ENCODE measurements at regions not wholly inside any gene's neighbourhood (a gene's known extent, or its start where the extent isn't known, plus 50 kb on each side); places are given as distances from the start of the nearest gene placed in this dataset.
"Not testable (repeated sequence)": the region's sequence is repeated elsewhere in the genome, so short reads cannot be mapped to it uniquely, and the experiment has no call there.

DNA sequence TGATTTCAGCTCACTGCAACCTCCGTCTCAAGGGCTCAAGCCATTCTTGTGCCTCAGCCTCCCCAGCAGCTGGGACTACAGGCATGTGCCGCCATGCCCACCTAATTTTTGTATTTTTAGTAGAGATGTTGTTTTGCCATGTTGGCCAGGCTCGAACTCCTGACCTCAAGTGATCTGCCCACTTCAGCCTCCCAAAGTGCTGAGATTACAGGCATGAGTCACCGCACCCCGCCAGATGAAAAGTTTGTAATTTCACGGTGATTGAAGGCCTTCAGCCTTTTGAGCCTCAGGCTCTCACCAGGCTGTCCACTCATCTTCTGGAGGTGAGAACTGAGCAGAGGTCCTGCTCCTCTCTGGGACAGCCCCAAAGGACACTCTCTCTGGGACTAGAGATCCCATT lies 103.2 kb downstream of the HIF1AN start:
- not testable (repeated sequence) for DNase-seq (ENCODE audit: low read depth)

GRCh38 chr10:100642295-100642994 lies 102.9 kb upstream of the PAX2 start:
- no peak for DNase-seq (ENCODE audit: low read depth)

DNA sequence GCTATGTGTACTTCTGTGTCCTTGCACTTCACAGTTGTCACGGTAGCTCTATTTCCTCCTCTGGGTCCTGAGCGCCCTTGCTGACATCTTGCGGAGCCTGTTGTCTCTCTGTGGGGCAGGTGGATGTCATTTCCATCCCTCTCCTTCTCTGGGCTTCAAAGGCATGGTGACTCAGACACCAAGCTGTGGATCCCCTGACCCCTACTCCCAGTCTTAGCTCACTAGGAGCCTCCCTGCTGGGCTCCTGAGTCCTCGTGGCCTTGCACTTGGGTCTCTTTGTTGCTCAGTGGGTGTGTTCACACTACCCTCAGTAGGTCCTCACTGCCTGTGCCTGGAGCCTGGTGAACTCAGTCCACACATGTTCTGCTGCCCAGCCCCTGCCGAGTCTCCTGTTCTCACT lies 100.3 kb upstream of the PAX2 start:
- DNase-seq (ENCODE audit: low read depth) = no peak

DNA sequence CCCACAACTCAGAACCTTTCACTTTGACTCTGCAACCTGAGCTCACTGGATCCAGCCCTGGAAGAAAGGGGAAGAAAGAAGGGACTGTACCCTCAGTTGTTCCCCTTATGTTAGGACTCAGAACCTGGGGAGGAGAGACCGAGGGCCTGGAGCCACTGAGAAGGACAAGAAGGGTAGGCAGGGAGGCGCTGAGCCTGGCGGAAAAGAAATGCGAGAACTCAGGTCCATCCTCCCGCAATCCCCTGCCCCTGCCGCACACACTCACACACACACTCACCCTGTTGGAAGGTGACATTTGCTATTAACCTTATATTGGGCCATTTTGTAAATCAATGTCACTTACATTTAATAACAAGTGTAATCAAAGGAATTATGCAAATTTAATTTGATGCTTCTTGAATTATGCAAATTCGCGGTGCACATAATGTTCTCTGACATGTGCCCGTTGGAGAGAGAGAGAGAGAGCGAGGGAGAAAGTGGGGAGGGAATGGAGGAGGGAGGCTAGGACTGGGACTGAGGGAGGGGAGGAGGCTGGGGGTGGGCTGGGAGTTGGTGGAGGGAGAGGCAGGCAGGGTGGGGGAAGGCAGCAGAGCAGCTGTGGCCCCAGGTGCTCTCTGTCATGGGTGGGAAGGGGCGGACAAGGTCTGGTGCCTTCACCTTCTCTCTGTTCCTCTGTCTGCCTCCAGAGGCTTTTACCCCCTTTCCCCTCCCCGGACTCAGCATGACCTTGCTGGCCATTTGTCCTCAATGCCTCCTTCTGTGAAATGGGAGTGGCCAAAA lies 99.6 kb upstream of the PAX2 start:
- DNase-seq (ENCODE audit: low read depth) = no peak

GRCh38 chr10:100647928-100648327 lies 97.5 kb upstream of the PAX2 start:
- DNase-seq (ENCODE audit: low read depth) = no peak

DNA sequence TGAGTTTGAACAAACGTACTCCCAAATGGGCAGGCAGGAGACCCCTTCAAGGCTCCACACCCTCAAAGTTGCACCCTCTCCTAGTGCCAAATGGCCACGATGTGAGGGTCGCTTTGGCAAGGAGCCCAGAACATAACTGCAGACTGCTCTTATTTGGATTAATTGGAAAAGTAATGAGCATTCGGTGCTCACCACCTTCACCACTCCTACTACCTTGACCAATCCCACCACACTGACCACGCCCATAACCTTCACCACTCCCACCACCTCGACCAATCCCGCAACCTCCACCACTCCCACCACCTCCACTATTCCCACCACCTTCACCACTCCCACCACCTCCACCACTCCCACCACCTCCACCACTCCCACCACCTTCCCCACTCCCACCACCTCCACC lies 94.7 kb upstream of the PAX2 start:
- DNase-seq (ENCODE audit: low read depth) = no peak

GRCh38 chr10:100651099-100651498 lies 94.3 kb upstream of the PAX2 start:
- DNase-seq (ENCODE audit: low read depth) = not testable (repeated sequence)

DNA sequence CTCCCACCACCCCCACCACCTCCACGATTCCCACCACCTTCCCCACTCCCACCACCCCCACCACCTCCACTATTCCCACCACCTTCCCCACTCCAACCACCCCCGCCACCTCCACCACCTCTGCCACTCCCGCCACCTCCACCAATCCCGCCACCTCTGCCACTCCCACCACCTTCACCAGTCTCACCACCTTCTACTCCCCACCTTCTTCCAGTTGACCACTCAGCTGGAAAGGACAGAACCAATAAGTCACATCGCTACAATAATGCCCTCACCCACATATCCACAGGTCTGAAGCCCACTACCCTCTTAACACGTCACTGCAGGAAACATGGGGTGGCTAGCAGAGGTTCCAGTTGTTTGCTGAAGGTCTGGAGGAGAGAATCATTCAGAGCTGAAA lies 93.5 kb upstream of the PAX2 start:
- DNase-seq (ENCODE audit: low read depth) = no peak

GRCh38 chr10:100652406-100653135 lies 92.8 kb upstream of the PAX2 start:
- no peak for DNase-seq (ENCODE audit: low read depth)

- DNase-seq (ENCODE audit: low read depth) = no peak
Measured at GRCh38 chr10:100653238-100653956, 92.0 kb upstream of the PAX2 start.

DNA sequence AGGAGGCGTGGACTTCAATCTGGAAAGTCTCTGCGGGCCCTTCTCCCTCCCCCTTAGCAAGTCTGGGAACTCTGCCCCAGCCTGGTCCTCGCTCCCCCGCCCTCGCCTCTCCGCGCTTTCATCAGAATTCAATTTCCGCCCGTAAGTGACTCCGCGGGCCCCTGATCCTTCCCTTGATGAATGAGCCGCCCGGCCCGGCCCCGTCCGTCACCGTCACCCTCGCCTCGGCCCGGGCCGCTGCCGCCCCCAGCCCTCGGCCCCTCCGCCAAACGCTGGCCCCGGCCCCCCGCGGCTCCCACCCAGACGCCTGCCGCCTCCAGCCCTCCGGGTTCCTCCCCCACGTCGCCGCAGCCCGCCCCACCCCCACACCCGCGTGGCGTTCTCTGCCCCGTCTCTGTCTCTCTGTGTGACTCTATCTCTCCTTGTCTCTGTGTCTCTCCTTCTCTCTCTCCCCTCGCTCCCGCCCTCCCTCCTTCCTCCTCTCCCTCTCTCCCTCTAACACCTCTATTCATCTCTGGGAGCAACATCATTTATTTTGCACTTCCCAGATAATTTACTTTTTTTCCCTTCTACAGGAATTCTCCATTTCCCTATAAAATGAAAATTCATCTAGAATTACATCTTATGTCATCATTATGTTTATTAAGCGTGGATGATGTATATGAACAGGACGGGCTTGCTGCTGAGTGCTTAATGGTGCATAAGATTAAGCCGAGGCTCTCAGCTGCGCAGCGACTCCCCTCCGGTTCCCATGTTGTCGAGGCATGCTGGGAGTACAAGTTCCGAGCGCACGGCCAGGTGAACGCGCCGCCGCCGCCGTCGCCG lies 91.2 kb upstream of the PAX2 start:
- DNase-seq (ENCODE audit: low read depth) = no peak

- DNase-seq (ENCODE audit: low read depth) = no peak
Measured at GRCh38 chr10:100654782-100655325, 90.5 kb upstream of the PAX2 start.

DNA sequence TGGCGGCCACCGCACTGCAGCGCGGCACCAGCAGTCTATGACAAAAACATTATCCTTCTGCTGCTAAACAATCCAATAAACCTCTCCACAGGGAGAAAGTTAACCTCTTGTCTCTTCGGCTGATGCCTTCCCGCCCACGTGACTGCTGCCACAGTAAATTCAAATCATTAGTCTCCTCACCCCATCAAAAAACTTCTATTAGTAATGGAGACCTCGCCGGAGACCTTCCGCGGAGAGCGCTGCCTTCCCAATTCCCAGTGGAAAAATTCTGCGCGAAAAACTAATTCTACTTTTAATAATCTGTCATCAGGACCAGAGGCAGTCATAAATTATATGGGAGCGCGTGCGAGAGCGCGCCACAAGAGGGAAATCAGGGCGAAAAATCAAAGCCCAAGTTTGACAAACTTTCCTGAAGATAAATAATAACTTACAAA lies 90.0 kb upstream of the PAX2 start:
- DNase-seq (ENCODE audit: low read depth) = no peak

GRCh38 chr10:100655760-100656421 lies 89.5 kb upstream of the PAX2 start:
- DNase-seq (ENCODE audit: low read depth) = no peak

- DNase-seq (ENCODE audit: low read depth) = no peak
Measured at GRCh38 chr10:100656454-100656853, 88.9 kb upstream of the PAX2 start.

DNA sequence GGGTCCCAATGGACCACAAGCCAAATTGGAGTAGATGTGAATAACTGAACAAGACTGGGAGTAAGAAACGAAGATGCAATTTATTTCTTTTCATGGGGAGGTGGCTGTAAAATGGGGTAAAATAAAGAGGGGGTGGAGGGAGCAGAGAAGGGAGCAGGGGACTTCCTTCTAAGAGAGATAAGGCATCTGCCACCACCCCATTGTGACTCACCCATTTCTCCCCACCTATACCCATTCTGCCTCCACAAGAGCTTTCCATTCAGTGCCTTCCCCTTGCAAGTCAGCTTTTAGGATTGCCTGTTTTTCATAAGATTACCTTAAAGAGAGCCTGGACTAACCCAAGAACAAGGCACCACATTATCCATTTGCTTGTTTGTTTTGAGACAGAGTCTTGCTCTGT lies 87.1 kb upstream of the PAX2 start:
- DNase-seq (ENCODE audit: low read depth) = no peak

DNA sequence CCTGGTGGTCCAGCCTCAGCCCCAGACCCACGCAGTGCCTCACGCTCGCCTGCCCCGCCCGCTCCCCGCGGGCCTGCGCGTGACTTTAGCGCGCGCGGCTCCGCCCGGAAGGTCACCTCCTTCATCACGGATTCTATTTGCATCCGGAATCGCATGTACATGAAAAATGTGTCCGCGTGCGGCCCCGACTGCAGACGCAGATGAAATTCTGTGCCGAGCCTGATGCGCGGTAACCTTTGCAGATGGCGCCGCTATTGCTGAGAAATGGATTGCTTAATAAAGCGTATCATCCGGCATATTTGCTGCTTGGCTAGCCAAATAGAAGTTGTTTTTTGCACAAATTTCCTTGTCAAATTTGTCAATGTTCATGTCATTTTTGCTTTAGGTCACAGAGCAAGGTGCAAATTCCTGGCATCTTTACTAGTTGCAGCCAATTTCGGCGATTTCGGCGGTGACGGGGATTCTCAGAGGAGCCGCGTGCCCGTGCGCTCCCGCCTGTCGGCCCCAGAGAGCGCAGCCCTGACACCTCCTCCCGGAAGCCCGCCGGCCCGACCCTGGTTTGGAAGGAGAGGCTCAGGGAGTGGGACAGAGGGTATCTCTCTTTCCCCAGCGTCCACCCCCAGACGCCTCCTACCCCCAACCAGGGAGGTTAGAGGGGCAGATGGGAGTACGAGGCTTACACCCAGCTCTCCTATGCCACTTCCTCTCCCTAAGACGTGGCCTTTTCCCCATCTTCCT lies 85.9 kb upstream of the PAX2 start:
- DNase-seq (ENCODE audit: low read depth) = no peak

DNA sequence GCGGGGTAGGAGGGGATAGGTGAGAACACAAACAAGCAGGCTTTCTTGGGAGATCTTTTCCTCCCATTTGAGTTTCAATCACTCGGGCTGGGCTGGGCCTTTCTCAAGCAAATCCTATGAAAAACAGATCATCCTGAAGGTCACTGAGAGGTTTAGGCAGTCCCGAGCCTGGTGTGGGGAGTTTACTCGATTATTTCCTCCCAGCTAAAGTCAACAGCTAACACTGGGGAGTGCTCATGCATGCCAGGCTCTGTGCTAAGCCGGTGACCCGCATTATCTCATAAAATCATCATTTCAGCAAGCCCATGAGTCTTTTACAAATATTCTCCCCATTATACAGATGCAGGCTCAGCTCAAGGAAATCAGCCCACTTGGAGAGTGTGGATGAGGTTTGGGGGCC lies 85.0 kb upstream of the PAX2 start:
- no peak for DNase-seq (ENCODE audit: low read depth)

GRCh38 chr10:100660945-100661344 lies 84.4 kb upstream of the PAX2 start:
- no peak for DNase-seq (ENCODE audit: low read depth)
